OCI-LY1 (cell line): ENCODE measurements at regions not wholly inside any gene's neighbourhood (a gene's known extent, or its start where the extent isn't known, plus 50 kb on each side); places are given as distances from the start of the nearest gene placed in this dataset.

Experiments used
- H2AFZ ChIP-seq: fragments of 200-600 bp; sonication (generic), shearing (Covaris generic); 2 replicates; pipeline ENCODE4 v1.6.0; 2014; ENCODE audit warnings: antibody characterized with exemption, mild to moderate bottlenecking, low read length
- H3F3A ChIP-seq: fragments of 200-600 bp; sonication (generic), shearing (Covaris generic); 2 replicates; pipeline ENCODE4 v1.6.0; 2014; ENCODE audit warnings: mild to moderate bottlenecking, antibody characterized with exemption, low read length, moderate library complexity; ENCODE audit not compliant: insufficient read depth
- H3K27ac ChIP-seq: fragments of 200-600 bp; sonication (generic); 2 replicates; pipeline ENCODE4 v1.5.1; 2014; ENCODE audit warnings: low read length, mixed run types, mild to moderate bottlenecking, low read depth; ENCODE audit not compliant: poor library complexity, severe bottlenecking
- H3K27me3 ChIP-seq: fragments of 200-600 bp; sonication (generic); 2 replicates; pipeline ENCODE4 v1.6.0; 2014; ENCODE audit warnings: antibody characterized with exemption, mild to moderate bottlenecking, low read length, moderate library complexity; ENCODE audit not compliant: insufficient read depth
- H3K36me3 ChIP-seq: fragments of 200-600 bp; sonication (generic); 2 replicates; pipeline ENCODE4 v1.6.1; 2014; ENCODE audit warnings: mild to moderate bottlenecking, antibody characterized with exemption, low read length, moderate library complexity, mixed read lengths; ENCODE audit not compliant: insufficient read depth
- H3K4me1 ChIP-seq: fragments of 200-600 bp; sonication (generic); 2 replicates; pipeline ENCODE4 v1.5.1; 2014; ENCODE audit warnings: mild to moderate bottlenecking, low read length, moderate library complexity; ENCODE audit not compliant: insufficient read depth, severe bottlenecking
- H3K4me2 ChIP-seq: fragments of 200-600 bp; sonication (generic), shearing (Covaris generic); 2 replicates; pipeline ENCODE4 v1.6.1; 2014; ENCODE audit warnings: low read length
- H3K4me3 ChIP-seq: fragments of 200-600 bp; sonication (generic); 2 replicates; pipeline ENCODE4 v1.5.1; 2014; ENCODE audit warnings: low read length, low read depth, mild to moderate bottlenecking, mixed read lengths; ENCODE audit not compliant: poor library complexity, severe bottlenecking
- H3K79me2 ChIP-seq: fragments of 200-600 bp; shearing (Covaris generic); 2 replicates; pipeline ENCODE4 v1.6.1; 2016; ENCODE audit warnings: mixed run types, low read length, mixed read lengths; ENCODE audit not compliant: insufficient read depth
- H3K9ac ChIP-seq: fragments of 200-600 bp; sonication (generic), shearing (Covaris generic); 2 replicates; pipeline ENCODE4 v1.6.1; 2014; ENCODE audit warnings: mild to moderate bottlenecking, low read length, mixed read lengths
- H3K9me2 ChIP-seq: fragments of 200-600 bp; sonication (generic), shearing (Covaris generic); 2 replicates; pipeline ENCODE4 v1.6.1; 2014; ENCODE audit warnings: low read depth, mild to moderate bottlenecking, low read length, mixed read lengths
- H3K9me3 ChIP-seq: fragments of 200-600 bp; shearing (Covaris generic); 2 replicates; pipeline ENCODE4 v1.6.1; 2014; ENCODE audit warnings: low read length, mixed read lengths
- H4K20me1 ChIP-seq: fragments of 200-600 bp; sonication (generic), shearing (Covaris generic); 2 replicates; pipeline ENCODE4 v1.6.0; 2016; ENCODE audit warnings: mild to moderate bottlenecking, low read length; ENCODE audit not compliant: insufficient read depth
- EZH2 ChIP-seq: fragments of 200-600 bp; sonication (generic), shearing (Covaris generic); IDR thresholded peaks from 2 replicates; pipeline ENCODE4 v1.8.0; 2017; ENCODE audit warnings: borderline replicate concordance, mixed run types, mild to moderate bottlenecking, antibody characterized with exemption, low read length, moderate library complexity, mixed read lengths
- TF ChIP-seq, protein P1 (sequence below): fragments of 200-600 bp; sonication (generic), shearing (Covaris generic); IDR thresholded peaks from 2 replicates; pipeline ENCODE4 v1.5.1; 2017; ENCODE audit warnings: mild to moderate bottlenecking, antibody characterized with exemption, low read length, moderate library complexity, mixed read lengths

DNA sequence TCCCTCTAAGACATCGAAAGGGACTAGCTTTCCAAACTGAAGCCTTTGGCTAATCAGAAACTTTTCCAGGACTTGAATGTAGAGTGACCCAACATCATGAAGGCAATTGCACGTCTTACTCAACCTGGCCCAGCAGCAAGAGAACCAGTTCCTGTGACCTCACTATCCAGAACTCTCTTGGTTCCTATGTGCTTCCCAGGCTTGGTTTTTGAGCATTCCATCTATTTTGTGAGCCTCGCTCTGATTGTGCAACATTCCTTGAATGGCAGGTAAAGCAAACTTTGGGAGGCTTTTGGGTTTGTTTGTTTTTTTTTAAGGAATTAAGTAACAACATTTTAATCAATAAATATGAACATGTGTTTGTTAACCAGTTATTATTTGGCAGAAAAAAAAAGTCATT lies 183.6 kb upstream of the EGLN3 start:
- no peak overlapping the region for H2AFZ ChIP-seq
- H3K36me3 ChIP-seq: no peaks in the 10 kb centered on the region
- 0 out of 2 replicates have a peak, but pooled peaks cover 2% of the 10 kb centered on the region for H3K27me3 ChIP-seq
- H3K4me1 ChIP-seq: no peaks in the 10 kb centered on the region
- H3K9ac ChIP-seq: no peak overlapping the region
- no peak overlapping the region for H3K4me3 ChIP-seq
- H4K20me1 ChIP-seq: no peaks in the 10 kb centered on the region
- no peaks in the 10 kb centered on the region for H3K9me2 ChIP-seq
- H3K4me2 ChIP-seq: no peak overlapping the region
- H3K9me3 ChIP-seq: no peaks in the 10 kb centered on the region
- H3F3A ChIP-seq: no peaks in the 10 kb centered on the region
- no peak overlapping the region for H3K27ac ChIP-seq
- no peaks in the 10 kb centered on the region for H3K79me2 ChIP-seq
- TF ChIP-seq, protein P1, sequence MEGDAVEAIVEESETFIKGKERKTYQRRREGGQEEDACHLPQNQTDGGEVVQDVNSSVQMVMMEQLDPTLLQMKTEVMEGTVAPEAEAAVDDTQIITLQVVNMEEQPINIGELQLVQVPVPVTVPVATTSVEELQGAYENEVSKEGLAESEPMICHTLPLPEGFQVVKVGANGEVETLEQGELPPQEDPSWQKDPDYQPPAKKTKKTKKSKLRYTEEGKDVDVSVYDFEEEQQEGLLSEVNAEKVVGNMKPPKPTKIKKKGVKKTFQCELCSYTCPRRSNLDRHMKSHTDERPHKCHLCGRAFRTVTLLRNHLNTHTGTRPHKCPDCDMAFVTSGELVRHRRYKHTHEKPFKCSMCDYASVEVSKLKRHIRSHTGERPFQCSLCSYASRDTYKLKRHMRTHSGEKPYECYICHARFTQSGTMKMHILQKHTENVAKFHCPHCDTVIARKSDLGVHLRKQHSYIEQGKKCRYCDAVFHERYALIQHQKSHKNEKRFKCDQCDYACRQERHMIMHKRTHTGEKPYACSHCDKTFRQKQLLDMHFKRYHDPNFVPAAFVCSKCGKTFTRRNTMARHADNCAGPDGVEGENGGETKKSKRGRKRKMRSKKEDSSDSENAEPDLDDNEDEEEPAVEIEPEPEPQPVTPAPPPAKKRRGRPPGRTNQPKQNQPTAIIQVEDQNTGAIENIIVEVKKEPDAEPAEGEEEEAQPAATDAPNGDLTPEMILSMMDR: no peak
- TF ChIP-seq EZH2: no peak

DNA sequence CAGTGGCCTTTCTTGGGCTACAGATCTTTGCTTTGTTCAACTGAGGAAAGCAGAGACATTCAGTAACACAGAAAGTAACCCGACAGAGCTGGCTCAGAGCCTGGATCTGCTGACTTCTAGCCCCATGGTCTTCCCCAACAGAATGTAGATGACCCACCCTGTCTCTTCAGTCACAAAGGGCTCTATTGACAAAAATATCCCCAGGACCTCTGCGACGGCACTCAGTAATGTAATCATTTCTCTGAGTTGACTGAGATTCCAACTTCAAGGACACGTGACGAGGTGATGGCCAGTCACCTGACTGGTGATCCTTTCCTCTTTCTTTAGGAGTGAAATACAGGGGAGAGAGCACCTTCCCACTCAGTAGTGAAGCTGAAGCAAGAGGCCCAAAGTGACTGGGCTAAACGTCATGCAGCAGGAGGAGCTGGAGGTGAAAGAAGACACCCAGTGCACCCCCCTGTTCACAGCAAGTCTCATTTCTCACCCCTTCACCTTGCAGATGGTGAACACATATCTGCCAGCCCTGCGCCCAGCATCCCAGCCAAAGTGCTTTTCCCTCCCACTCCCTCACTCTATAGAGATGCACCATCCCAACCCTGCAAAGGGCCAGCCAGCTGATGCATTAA lies 179.2 kb upstream of the EGLN3 start:
- no peaks in the 10 kb centered on the region for H4K20me1 ChIP-seq

DNA sequence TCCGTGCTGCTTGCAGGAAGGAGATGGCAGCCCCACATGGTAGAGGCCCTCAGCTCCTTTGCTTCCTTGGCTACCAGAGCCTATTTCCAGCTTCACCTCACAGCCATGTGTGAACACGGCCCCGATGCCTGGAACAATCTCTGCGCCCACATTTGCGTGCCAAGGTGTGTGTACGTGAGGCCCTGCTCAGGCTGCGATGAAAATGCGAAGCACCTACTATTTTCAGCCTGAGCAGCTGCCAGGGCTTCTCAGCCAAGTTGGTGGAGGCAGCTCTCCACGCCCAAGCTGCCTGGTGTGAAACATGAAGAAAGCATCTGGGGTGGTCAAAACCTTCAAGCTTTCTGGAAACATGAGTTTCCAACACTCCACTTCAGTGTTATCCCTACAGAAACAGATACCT lies 177.8 kb upstream of the EGLN3 start:
- Histone ChIP-seq H3K36me3 (no peaks in the 10 kb centered on the region), H3K27ac (no peak overlapping the region), H2AFZ (no peak overlapping the region), H3K9me3 (no peaks in the 10 kb centered on the region), H3K4me1 (no peaks in the 10 kb centered on the region), H3K27me3 (0 out of 2 replicates have a peak, but pooled peaks cover 6% of the 10 kb centered on the region), H3K9me2 (no peaks in the 10 kb centered on the region), H3K4me3 (no peak overlapping the region), H3K9ac (no peak overlapping the region), H3F3A (no peaks in the 10 kb centered on the region), H3K4me2 (no peak overlapping the region), H4K20me1 (no peaks in the 10 kb centered on the region), H3K79me2 (no peaks in the 10 kb centered on the region)
- TF ChIP-seq, protein P1: no peak
- TF ChIP-seq EZH2: no peak

More for the DNA sequence above, 179.2 kb upstream of the EGLN3 start:
- Histone ChIP-seq H3K27ac (no peak overlapping the region), H3K9ac (no peak overlapping the region), H3K9me2 (no peaks in the 10 kb centered on the region), H3K4me3 (no peak overlapping the region), H3K4me2 (no peak overlapping the region), H3K27me3 (0 out of 2 replicates have a peak, but pooled peaks cover 6% of the 10 kb centered on the region), H3K36me3 (no peaks in the 10 kb centered on the region), H3K4me1 (no peaks in the 10 kb centered on the region), H3K9me3 (no peaks in the 10 kb centered on the region), H2AFZ (no peak overlapping the region), H3F3A (no peaks in the 10 kb centered on the region), H3K79me2 (no peaks in the 10 kb centered on the region)
- TF ChIP-seq, protein P1: no peak
- TF ChIP-seq EZH2: no peak
